GM08714 (cell line): ENCODE measurements at regions not wholly inside any gene's neighbourhood (a gene's known extent, or its start where the extent isn't known, plus 50 kb on each side); places are given as distances from the start of the nearest gene placed in this dataset.
"Not testable (repeated sequence)": the region's sequence is repeated elsewhere in the genome, so short reads cannot be mapped to it uniquely, and the experiment has no call there.

Source experiments
- H3K4me3 ChIP-seq: fragments of 200-500 bp; sonication (Bioruptor generic); 2 replicates; pipeline ENCODE4 v1.5.1; 2014; ENCODE audit warnings: mild to moderate bottlenecking, low read length, inconsistent platforms
- ZNF274 ChIP-seq: IDR thresholded peaks from 2 replicates; pipeline ENCODE4 v1.6.1; 2012; ENCODE audit warnings: mild to moderate bottlenecking, low read depth, low read length

- TF ChIP-seq ZNF274, result no peak
- H3K4me3 ChIP-seq, result no peak overlapping the region
Observed at GRCh38 chr3:6273878-6274277, 587.0 kb upstream of the GRM7 start.

GRCh38 chr3:6281662-6282061, 579.3 kb upstream of the GRM7 start:
- no peak overlapping the region for H3K4me3 ChIP-seq
- no peak for TF ChIP-seq ZNF274

- TF ChIP-seq ZNF274, result no peak
- H3K4me3 ChIP-seq, result no peak overlapping the region
Observed at GRCh38 chr3:6282918-6283317, 578.0 kb upstream of the GRM7 start.

GRCh38 chr3:6287088-6287875, 573.6 kb upstream of the GRM7 start:
- no peak overlapping the region for H3K4me3 ChIP-seq
- no peak for TF ChIP-seq ZNF274

GRCh38 chr3:6301626-6302025, 559.3 kb upstream of the GRM7 start:
- no peak for TF ChIP-seq ZNF274
- no peak overlapping the region for H3K4me3 ChIP-seq

- TF ChIP-seq ZNF274, result no peak
- no peak overlapping the region for H3K4me3 ChIP-seq
Observed at GRCh38 chr3:6315906-6316305, 545.0 kb upstream of the GRM7 start.

- no peak for TF ChIP-seq ZNF274
- H3K4me3 ChIP-seq, result no peak overlapping the region
Observed at GRCh38 chr3:6321999-6322398, 538.9 kb upstream of the GRM7 start.

- no peak for TF ChIP-seq ZNF274
- H3K4me3 ChIP-seq, result no peak overlapping the region
Observed at GRCh38 chr3:6326771-6327170, 534.1 kb upstream of the GRM7 start.

GRCh38 chr3:6340980-6341325, 520.0 kb upstream of the GRM7 start:
- H3K4me3 ChIP-seq, result not testable (repeated sequence)

- no peak for TF ChIP-seq ZNF274
- no peak overlapping the region for H3K4me3 ChIP-seq
Observed at GRCh38 chr3:6351752-6352151, 509.2 kb upstream of the GRM7 start.

GRCh38 chr3:6354653-6355052, 506.3 kb upstream of the GRM7 start:
- no peak overlapping the region for H3K4me3 ChIP-seq
- TF ChIP-seq ZNF274, result no peak

GRCh38 chr3:6362406-6362805, 498.5 kb upstream of the GRM7 start:
- no peak for TF ChIP-seq ZNF274
- H3K4me3 ChIP-seq, result no peak overlapping the region

GRCh38 chr3:6367171-6367570, 493.7 kb upstream of the GRM7 start:
- no peak overlapping the region for H3K4me3 ChIP-seq
- no peak for TF ChIP-seq ZNF274

- no peak overlapping the region for H3K4me3 ChIP-seq
- no peak for TF ChIP-seq ZNF274
Observed at GRCh38 chr3:6392123-6392522, 468.8 kb upstream of the GRM7 start.

- TF ChIP-seq ZNF274, result no peak
- H3K4me3 ChIP-seq, result no peak overlapping the region
Observed at GRCh38 chr3:6394944-6395343, 466.0 kb upstream of the GRM7 start.

- TF ChIP-seq ZNF274, result no peak
Observed at GRCh38 chr3:6396631-6397030, 464.3 kb upstream of the GRM7 start.

GRCh38 chr3:6402666-6403065, 458.2 kb upstream of the GRM7 start:
- not testable (repeated sequence) for H3K4me3 ChIP-seq

More at GRCh38 chr3:6396631-6397030, 464.3 kb upstream of the GRM7 start:
- H3K4me3 ChIP-seq, result no peak overlapping the region

- H3K4me3 ChIP-seq, result not testable (repeated sequence)
Observed at GRCh38 chr3:6406923-6407322, 454.0 kb upstream of the GRM7 start.
